22Rv1 (cell line): ENCODE measurements at regions not wholly inside any gene's neighbourhood (a gene's known extent, or its start where the extent isn't known, plus 50 kb on each side); places are given as distances from the start of the nearest gene placed in this dataset.

Source experiments
- ZFX ChIP-seq: fragments of 450-650 bp; IDR thresholded peaks from 2 replicates; pipeline ENCODE4 v1.6.1; 2017; ENCODE audit warnings: antibody characterized with exemption, borderline replicate concordance
- TF ChIP-seq, protein P1 (sequence below): fragments of 450-650 bp; IDR thresholded peaks from 2 replicates; pipeline ENCODE4 v1.5.1; 2017; ENCODE audit warnings: mild to moderate bottlenecking

GRCh38 chr14:71190770-71191374, 283.6 kb downstream of the PCNX1 start:
- TF ChIP-seq, protein P1, sequence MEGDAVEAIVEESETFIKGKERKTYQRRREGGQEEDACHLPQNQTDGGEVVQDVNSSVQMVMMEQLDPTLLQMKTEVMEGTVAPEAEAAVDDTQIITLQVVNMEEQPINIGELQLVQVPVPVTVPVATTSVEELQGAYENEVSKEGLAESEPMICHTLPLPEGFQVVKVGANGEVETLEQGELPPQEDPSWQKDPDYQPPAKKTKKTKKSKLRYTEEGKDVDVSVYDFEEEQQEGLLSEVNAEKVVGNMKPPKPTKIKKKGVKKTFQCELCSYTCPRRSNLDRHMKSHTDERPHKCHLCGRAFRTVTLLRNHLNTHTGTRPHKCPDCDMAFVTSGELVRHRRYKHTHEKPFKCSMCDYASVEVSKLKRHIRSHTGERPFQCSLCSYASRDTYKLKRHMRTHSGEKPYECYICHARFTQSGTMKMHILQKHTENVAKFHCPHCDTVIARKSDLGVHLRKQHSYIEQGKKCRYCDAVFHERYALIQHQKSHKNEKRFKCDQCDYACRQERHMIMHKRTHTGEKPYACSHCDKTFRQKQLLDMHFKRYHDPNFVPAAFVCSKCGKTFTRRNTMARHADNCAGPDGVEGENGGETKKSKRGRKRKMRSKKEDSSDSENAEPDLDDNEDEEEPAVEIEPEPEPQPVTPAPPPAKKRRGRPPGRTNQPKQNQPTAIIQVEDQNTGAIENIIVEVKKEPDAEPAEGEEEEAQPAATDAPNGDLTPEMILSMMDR, result no peak
- TF ChIP-seq ZFX, result no peak
